ENCODE measurements at regions not wholly inside any gene's neighbourhood (a gene's known extent, or its start where the extent isn't known, plus 50 kb on each side); places are given as distances from the start of the nearest gene placed in this dataset.

DNA sequence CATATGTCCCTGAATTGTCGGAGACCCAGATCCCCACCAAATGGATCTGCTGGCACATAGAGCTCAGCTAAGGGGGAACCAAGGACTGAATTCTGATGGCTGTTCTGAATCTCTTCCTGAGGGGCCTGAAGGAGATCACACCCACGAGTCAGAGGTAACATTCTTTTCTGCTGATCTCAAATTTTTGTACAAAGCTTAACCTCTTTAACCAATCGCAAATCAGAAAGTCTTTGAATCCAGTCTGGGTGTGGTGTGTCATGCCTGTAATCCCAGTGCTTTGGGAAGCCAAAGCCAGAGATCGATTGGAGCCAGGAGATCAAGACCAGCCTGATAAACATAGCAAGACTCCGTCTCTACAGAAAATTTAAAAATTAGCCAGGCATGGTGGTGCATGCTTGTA, 62.8 kb upstream of the PRRC2C start:
- TF ChIP-seq POLR2A (IDR thresholded peaks at IDR 0.05): no peak
- no peak for TF ChIP-seq CTCF (IDR thresholded peaks at IDR 0.05 in 4 of 5, conservative IDR thresholded peaks at IDR 0.05 in 1 of 5)

All from gastrocnemius medialis (tissue), 4 donors.